ENCODE measurements at regions not wholly inside any gene's neighbourhood (a gene's known extent, or its start where the extent isn't known, plus 50 kb on each side); places are given as distances from the start of the nearest gene placed in this dataset.

DNA sequence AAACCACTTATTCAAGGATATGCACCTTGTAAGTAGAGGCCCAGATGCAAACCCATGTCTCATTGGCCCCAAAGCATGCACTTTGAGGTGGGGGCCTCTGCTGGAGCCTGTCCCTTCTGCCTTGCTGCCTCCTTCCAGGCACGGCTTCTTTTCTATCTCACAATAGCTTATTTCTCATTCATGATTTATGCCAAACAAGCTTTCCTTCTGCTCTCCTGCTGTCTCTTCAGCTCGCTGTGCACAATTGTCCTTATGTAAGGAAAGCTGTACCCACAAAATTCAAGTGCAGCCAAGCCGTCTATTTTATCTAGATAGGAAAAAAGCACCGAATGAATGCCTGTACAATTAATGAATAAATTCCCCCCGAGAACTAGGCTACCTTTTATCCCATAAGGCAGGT lies 124.8 kb upstream of the PACRGL start:
- DNase-seq (ENCODE audit: low read depth in 4 of 4, low spot score in 3 of 4): no peak

DNA sequence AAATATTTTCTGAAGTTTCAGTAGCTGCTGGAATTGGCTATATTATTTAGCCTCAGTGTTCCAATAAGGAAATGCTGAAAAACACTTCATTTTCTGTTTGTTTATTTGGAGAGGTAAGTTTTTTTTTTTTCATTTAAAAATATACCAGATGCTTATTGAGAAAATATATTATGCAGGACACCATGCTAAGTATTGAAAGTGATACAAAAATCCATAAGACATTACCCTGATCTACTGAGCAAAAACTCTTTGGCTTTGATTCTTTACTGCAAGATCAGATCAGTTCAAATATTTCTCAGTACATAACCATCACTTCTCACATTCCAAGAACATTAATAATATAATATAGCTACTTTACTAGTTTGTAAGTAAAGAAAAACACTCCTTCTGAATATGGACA lies 123.4 kb upstream of the PACRGL start:
- DNase-seq (ENCODE audit: low read depth in 4 of 4, low spot score in 3 of 4): no peak

DNA sequence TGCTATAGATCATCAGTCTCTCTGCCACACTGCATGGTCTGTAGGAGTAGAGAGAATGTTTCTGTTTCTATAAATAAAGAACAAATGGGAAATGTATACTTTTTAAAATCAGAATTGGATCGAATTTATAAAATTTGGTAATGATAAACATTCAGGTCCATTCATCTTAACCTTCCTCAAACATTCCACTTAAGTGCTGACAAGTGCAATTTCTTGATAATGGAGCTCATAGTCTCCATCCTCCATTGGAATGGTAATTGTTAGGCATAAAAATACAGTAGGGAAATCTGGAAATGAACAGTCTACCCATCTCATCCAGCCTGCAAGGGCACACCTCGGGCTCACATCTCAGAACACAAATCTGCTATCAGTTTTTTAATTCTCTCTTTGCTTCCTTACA lies 122.6 kb upstream of the PACRGL start:
- DNase-seq (ENCODE audit: low read depth in 4 of 4, low spot score in 3 of 4): no peak

DNA sequence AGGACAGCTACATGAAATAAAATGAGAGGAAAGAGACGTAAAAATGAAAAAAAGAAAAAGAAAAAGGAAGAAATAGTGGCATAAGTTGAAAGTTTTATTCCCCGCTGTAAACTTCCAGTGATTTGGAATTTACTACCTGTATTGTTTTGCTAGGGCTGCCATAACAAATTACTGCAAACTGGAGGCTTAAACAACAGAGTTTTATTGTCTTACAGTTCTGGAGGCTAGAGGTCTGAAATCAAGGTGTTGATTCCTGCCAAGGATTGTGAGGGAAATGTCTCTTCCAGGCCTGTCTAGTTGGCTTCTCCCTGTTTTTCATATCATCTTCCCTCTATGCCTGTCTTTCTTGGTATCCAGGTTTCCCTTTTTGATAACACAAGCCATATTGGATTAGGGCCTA lies 119.4 kb upstream of the PACRGL start:
- no peak for DNase-seq (ENCODE audit: low read depth in 4 of 4, low spot score in 3 of 4)

DNA sequence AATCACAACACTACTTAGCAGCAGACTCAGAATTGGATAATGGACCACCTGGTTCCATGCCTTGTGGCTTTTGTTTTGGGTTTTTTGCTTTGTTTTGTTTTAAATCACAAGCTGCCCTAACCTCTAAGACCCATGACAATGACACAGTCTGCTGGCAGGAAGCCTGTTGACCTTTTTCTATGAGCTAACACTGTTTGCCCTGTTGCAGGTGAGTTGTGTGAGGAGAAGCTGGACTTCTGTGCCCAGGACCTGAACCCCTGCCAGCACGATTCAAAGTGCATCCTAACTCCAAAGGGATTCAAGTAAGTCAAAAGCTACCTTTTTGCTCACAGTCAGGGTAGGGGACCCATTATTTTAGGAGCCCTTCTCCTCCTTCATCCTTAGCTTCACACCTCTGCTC lies 110.8 kb upstream of the PACRGL start:
- no peak for DNase-seq (ENCODE audit: low read depth in 4 of 4, low spot score in 3 of 4)

DNA sequence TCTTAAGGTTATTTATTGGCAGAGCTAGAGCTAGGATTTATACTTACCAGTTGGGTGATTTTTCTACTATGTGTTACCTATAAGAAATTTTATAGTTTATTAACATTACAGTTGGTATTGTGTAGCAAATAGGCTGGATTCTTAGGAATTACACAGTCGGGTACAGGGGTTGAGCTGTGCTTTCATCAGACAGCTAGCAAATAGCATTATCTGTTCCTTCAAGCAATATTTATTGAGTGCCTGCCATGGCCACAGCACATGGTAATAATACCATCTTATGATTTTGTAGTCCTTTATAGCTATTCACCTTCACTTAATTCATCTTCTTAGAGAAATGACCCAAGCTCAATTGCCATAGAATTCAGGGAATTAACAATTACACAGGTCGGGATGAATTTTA lies 109.4 kb upstream of the PACRGL start:
- DNase-seq (ENCODE audit: low read depth in 4 of 4, low spot score in 3 of 4): no peak

DNA sequence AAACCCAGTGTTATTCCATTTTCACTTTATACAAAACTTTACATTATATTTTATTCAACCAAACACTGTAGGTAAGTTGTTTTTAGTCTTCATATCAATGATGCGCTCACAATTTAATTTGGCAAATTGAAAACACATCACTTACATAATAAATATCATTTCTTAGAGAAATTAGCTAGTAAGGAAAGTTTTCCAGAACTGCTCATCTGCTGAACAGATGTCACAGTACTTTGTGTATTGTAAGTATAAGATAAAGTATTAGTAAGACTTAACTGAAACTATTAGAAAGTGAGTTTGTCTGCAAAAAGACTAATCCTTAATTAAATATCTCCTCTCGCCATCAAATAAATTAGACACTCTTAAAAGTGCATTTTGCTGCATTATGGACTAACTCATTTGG lies 108.7 kb upstream of the PACRGL start:
- DNase-seq (ENCODE audit: low read depth in 4 of 4, low spot score in 3 of 4): no peak

DNA sequence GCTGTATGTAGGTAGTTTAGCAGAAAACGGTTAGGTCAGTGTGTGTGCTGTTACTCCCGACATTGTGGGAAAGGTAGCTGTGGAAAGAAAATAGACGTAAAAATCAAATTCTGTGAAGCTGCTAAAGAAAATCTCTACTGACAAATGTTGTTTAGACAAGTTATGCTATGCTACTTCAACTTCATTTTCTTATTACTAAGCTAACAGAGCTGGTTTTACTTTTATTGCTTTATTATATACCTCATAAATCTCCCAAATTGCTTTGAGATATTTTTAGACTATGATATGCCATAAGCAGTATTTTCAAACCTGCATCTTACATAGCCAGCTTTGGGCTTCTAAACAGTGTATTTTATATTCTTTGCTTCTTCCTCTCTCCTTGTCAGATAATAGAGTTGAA lies 108.2 kb upstream of the PACRGL start:
- peak in 1 of 4 donors; percentile 36 for DNase-seq (ENCODE audit: low read depth in 4 of 4, low spot score in 3 of 4)

DNA sequence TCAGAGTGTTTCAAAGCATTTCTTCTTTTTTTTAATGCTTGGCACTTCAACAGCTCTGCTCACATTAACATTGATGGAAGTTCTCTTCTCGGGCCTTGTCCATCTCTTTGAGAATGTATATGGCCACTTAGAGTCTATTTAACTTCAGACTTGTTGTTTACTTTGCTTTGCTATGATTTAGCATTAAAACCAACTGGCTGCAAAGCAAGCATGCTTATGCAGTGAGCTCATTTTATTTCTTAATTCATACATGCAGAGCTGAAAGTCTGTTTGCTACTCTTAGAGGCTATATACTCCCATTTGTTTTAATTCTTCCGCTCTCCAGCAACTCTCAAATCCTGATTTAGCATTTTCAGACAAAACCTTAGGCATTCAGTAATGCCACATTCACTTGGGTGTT lies 107.6 kb upstream of the PACRGL start:
- peak in 1 of 4 donors; percentile 26 for DNase-seq (ENCODE audit: low read depth in 4 of 4, low spot score in 3 of 4)

DNA sequence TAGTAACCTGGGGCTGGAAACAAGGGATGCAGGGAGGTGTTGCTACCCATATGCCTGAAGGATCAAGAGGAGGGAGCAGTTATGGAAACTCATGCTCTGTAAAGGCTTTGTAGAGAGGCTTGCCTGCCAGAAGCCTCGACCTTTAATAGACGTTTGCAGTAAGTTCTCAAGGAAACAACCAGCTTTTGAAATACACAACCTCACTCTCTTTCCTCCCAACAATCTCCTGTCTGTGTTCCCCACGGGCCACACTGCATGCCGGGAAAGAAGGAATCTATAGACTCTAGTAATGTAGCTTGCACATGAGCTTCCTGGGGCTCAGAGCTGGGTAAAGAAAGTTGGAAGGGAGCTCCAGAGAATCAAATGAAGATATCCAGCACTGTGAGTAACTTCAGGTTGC lies 101.6 kb upstream of the PACRGL start:
- no peak for DNase-seq (ENCODE audit: low read depth in 4 of 4, low spot score in 3 of 4)

DNA sequence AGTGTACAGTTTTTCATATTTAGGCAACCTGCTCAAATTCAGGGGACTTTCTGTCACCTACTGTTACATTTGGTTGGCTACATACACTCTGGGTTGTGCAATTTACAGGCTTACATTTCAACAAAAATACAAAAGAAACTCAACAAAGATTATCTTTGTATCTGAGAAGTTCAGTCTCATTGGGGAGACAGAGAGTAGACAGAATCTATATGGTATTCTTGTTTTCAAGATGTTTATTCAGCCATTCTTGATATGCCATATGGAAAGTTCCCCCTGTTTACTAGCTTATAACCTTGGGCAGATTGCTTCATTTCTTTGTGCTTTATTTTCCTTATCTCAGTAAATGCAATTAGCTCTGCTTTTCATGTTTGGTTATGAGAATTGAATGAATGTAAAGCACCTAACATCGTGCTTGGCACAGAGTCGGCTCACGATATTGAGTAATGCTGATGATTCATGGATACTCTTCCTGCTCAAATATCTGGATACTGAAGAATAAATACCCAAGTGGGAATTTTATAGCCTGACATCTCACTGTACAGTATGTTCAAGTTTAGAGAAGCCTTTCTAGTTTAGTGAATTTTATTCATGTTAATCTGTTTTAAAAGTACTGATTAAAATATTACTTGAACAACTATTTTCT lies 96.5 kb upstream of the PACRGL start:
- DNase-seq (ENCODE audit: low read depth in 4 of 4, low spot score in 3 of 4): no peak

DNA sequence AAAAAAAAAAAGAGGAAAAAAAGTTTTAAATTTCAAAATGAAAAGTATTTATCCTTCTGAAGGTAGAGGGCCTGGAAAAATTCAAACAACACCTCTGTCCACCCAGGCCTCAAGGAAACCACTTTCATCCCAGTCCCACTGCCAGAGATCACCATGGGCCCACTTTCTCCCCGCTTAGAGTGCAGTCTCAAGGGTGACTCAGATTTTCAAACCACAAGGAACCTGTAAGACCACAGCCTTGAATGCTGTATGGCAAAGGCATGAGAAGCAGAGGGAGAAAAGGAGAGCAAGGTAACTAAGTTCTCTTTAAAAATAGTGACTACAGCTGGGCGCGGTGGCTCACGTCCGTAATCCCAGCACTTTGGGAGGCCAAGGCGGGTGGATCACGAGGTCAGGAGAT lies 87.9 kb upstream of the PACRGL start:
- DNase-seq (ENCODE audit: low read depth in 4 of 4, low spot score in 3 of 4): no peak

DNA sequence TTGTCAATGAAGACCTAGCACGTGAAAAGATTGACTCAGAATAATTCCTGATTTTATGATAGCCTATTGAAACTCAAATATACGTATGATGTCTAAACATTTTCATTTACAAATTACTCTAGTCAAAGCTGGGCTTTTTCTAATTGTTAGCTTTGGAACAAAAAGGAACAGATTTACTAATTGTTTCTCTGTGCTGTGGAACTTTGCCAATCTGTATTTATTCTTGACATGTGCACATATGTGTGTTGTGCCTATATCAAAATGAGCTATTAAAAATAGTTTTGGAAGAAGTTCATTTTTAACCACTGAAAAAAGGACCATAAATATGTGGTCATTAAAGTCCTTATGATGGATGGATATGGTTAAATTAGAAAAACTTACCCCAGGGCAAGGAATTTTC lies 85.4 kb upstream of the PACRGL start:
- no peak for DNase-seq (ENCODE audit: low read depth in 4 of 4, low spot score in 3 of 4)

DNA sequence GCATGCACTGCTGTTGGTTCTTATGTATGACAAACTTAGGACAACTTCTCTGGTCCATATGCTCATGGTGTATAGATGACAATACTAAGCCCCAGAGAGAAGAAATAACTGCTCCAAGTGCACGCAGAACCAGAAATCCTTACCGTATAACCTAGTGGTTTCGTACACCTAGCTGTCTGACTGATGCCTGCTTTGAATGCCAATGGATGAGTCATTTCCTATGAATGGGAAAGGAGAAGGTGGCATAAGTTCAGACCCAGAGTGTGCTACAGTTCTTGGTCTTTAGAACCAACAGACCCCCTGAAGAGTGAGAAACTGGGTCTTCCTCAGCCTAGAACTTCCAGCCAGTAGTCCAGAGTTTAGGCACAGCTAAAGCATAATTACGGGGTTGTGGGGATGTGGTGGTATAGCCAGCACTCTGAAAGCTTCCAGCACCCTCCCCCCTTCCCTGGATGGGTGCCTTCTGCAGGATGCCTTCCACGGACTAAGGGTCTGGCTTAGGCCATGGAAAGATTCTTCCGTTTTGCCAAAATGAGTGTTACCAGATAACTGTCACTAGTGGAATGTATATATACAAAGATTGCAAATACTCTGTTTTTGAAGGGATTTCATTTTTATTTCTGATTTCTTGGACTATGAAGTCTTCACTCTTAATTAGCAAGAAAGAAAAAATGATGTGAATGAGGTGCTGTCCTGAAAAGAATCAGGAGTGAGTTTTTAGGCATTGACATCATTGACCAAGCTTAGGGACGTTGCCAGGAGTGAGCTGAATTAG lies 84.6 kb upstream of the PACRGL start:
- no peak for DNase-seq (ENCODE audit: low read depth in 4 of 4, low spot score in 3 of 4)

DNA sequence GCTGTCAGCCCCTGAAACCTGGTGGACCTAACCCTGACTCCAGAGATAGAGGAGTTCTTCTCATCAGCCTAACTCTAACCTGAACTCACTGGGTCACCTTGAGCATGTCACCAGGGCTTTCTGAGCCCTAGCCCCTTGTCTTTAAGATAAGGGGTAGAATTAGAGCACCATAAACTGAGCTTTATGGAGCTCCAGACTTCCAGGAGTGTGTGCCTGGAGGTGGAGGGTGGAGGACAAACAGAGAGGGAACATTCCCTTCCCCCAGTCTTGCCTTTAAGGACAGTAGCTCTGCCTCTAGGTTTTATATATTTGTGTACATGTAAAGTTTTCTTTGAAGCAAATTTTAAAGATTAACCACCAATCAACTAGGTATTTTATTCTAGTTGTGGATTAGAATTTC lies 83.9 kb upstream of the PACRGL start:
- no peak for DNase-seq (ENCODE audit: low read depth in 4 of 4, low spot score in 3 of 4)

DNA sequence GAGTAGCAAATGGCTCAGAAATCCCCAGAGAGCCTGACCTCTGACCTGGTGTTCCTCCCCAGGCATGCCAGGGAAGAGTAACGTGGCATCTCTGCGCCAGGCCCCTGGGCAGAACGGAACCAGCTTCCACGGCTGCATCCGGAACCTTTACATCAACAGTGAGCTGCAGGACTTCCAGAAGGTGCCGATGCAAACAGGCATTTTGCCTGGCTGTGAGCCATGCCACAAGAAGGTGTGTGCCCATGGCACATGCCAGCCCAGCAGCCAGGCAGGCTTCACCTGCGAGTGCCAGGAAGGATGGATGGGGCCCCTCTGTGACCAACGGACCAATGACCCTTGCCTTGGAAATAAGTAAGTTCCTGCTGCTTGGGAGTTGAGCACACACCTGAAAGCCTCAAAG lies 83.4 kb upstream of the PACRGL start:
- no peak for DNase-seq (ENCODE audit: low read depth in 4 of 4, low spot score in 3 of 4)

DNA sequence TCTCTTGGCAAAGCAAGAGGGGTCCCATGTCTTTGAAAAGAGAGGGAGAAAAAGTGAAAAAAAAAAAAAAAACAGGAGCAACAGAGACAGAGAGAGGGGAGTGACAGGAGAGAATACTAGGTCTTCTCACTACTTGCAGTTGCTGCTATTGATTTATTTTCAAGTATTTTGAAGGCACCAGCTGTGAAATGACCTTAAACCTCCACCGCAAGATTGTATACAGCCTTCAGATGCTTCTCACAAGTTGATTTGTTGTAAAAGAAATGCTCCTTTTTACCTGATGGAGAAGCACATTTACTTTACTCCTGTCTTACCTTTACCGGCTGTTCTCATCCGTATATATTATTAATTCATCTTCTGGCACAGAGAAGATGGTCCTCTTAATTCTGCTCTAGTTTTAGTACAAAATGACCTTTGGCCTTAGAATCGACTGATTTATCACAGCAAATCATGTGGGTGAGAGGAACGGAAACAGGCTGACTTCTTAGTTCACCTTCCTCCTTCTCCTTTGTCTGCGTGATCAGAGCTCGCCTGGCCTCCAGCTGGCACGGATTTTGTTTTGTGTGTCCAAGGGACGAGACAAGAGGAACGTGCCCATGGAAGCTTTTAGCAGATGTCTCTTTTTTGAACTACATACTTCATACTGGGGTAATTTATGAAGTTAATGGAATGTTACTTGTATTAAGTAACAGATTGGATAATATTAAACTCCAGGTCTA lies 82.4 kb upstream of the PACRGL start:
- DNase-seq (ENCODE audit: low read depth in 4 of 4, low spot score in 3 of 4): peak in 3 of 4 donors; percentile 28 to 38 (median 29)

DNA sequence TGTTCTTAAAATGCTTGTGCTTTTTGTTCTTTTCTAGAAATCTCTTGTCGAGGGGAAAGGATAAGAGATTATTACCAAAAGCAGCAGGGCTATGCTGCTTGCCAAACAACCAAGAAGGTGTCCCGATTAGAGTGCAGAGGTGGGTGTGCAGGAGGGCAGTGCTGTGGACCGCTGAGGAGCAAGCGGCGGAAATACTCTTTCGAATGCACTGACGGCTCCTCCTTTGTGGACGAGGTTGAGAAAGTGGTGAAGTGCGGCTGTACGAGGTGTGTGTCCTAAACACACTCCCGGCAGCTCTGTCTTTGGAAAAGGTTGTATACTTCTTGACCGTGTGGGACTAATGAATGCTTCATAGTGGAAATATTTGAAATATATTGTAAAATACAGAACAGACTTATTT lies 81.5 kb upstream of the PACRGL start:
- DNase-seq (ENCODE audit: low read depth in 4 of 4, low spot score in 3 of 4): no peak

DNA sequence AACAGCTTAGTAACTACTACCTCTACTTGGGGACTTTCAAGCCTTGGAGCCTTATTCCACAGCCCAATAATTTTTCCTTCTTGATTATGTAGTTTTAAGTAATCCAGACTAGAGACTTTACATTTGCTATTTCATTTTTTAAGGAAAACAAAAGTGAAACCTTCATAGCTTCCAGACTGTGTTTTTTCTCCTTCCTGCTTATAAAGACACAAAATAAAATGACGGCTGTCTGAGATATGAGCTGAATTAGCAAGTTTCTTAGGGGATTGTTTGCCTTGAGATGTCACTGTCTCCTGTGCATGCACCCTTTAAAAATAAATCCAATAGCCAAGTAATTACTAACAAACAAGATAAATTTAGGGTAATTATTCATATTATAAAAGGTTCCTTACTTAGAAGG lies 78.8 kb upstream of the PACRGL start:
- no peak for DNase-seq (ENCODE audit: low read depth in 4 of 4, low spot score in 3 of 4)

DNA sequence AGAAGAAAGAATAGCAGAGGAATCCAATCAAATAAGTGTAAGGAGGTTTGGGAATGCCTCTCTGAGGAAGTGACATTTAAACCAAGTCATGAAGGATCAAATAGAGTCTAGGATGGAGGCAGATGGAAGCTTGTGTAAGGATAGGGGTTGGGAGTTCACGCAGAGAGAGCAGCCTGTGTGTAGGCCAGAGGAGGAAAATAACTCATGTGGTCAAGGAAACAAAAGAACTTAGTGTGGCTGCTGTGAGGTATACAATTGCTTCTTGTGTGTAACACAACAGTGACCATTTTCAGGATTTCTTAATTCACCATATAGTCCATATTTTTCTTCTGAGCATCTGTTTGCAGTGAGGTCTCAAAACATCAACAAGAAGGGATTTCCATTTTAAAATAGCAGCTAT lies 77.6 kb upstream of the PACRGL start:
- DNase-seq (ENCODE audit: low read depth in 4 of 4, low spot score in 3 of 4): no peak

DNA sequence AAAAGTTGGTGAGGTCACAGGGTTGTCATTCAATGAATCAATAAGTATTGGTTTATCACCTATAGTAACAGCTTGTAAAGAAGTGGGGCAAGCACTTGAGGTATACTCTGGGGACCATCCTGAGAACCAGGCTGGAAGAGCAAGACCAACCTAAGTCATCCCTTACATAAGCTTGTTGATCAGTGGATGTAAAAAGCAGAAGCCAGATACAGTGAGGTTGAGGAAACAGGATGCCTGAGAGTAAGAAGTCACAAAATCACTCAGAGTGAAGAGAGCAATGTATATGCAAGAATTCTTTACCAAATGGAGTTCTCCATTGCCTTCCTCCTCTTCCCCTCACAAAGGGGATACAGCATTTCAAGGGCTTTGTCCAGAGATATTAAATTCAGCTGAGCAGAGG lies 76.3 kb upstream of the PACRGL start:
- DNase-seq (ENCODE audit: low read depth in 4 of 4, low spot score in 3 of 4): no peak

DNA sequence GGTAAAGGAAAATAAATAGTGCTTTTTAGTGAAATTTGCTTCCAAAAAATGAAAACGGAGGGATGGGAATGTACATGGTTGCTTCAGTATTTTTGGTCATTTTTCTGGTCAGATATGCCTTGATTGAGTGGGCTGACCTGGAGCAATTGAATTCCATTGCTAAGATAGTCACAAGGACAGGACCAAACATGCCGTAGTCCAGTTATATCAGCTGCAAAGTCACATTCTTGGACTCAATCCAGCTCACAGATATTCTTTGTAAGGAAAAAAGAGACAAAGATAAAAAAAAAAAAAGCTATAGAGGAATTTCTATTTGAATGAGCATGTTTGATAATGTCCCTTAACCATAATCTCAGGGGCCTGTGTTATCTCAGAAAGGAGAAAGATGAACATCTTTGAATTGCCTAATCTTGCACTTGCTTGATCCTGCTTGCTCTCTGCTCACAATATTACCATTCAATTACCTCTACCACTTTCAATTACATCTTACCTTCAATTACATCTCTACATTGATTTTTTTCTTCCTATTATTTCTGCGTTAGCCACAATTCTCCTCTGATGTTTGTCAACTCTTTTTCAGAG lies 75.4 kb upstream of the PACRGL start:
- no peak for DNase-seq (ENCODE audit: low read depth in 4 of 4, low spot score in 3 of 4)

Data from right renal pelvis (tissue), 4 donors.